Fibroblast of gingiva (primary cell): ENCODE measurements at regions not wholly inside any gene's neighbourhood (a gene's known extent, or its start where the extent isn't known, plus 50 kb on each side); places are given as distances from the start of the nearest gene placed in this dataset.

Experiments
- DNase-seq: peaks from one replicate; pipeline ENCODE4 v3.0.0-alpha.2; 2011; ENCODE audit warnings: low read depth

- peak; percentile 57 for DNase-seq
Measured at GRCh38 chr1:218717575-218717974, 372.4 kb downstream of the TGFB2 start.

- peak; percentile 68 for DNase-seq
Measured at GRCh38 chr1:218718206-218718605, 373.1 kb downstream of the TGFB2 start.

DNA sequence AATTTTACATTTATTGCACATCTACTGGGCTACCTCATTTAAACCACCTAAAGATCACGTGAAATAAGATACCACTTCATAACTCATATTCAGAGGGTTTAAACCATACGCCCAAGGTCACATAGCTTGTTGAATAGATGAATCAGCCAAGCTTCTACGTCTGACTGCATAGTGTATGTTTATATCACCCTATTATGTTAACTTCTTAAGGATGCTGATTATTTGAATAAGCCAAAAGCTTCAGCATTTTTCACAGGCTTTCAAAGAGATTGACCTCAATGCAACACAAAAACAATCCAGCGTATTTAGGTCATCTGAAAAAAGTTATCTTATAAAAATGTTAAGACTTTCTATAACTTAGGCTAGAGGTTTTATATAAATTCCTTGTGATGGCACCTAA, 373.8 kb downstream of the TGFB2 start:
- peak; percentile 75 for DNase-seq

DNA sequence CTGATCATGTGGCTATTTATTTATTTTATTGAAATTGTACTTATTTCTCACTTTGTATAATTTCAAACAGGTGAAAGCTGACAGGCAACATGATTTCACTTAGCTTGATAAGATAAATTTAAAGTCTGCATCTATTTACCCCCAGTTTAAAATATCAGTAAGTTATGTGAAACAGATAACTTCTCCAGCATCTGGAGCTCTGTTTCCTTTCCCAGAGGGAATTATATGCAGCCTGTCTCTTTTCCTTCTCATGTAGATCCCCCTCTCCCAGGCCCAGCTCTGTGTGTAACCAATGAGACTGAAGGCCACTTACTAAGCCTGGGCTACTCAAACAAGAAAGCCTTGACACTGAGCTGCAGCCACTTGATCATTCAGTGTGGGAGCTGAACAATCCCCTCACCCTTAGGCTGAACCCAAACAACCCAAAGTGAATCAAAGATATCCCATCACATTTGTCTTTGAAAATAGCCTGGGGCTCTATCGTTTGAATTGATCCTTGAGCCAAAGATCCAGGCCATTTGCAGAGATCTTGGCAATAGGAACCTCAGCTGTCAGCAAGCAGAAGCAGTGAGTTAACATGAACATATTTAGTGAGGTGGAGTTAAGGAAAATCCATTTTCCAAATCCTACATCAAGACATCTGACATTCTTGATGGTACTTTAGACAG, 383.9 kb downstream of the TGFB2 start:
- DNase-seq: no peak

DNA sequence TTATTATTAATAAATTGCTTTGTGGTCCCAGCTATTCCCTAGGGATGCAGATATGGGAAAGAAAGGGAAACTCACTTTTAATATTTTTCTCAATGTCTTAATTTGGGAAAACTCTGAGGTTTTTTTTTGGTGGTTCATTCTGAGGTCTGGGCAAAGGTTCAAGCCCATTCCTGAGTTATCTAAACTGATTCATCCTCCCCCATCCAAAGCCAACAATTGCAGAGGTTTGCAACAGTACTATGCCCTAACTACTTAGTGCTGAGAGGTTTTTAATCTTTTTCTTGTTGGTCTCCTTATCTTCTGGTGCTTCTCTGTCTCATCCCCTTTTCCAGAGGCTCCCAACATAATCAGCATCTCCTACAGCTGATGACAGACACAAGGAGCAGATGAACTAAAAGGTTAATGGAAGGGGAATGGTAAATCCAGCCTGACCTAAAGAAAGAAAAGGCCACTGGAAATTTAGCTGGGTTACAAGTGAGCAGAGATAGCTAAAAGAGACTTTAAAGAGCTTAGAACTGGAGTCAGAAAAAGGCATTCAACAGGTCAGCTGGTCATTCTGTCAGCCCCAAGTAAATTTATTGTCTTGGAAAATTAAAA, 390.4 kb downstream of the TGFB2 start:
- peak; percentile 51 for DNase-seq

DNA sequence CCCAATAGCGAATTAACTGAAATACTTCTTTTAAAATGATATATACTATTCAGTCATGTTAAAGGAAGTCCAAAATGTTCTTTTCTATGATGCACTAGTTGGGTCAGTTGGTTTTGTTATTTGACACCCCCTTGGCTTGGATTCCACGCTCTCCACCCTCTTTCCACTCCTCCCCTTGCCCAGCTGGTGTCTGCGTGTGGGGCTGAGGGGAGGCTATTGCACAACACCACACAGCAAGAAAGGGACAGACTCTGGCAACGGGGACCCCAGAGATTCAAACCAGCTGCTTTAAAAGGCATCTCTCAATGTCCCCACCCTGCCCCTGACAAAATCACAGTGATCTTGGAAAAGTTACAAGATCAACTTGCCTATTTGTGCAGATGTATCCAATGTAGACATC, 394.3 kb downstream of the TGFB2 start:
- DNase-seq: peak; percentile 93

DNA sequence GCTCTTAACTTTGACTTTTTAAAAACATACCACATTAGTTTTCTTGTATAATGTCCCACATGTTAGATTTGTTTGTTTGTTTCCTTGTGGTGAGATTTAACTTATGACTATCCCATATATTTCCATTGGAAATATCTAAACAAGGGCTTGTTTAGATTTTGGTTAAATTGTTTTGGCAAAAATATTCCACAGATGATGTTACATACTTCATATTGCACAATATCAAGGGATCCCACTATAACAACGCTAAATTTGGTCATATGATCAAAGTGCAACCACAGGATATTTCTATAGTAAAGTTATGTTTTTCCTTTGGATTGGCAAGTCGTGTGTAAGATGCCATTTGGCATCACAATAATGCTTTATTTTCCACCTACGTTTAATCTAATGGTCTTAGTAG, 396.7 kb downstream of the TGFB2 start:
- peak; percentile 85 for DNase-seq

GRCh38 chr1:218742467-218743262, 397.5 kb downstream of the TGFB2 start:
- DNase-seq: peak; percentile 39

- DNase-seq: no peak
Measured at GRCh38 chr1:218743861-218744505, 398.8 kb downstream of the TGFB2 start.

GRCh38 chr1:218748071-218748470, 402.9 kb downstream of the TGFB2 start:
- DNase-seq: no peak

DNA sequence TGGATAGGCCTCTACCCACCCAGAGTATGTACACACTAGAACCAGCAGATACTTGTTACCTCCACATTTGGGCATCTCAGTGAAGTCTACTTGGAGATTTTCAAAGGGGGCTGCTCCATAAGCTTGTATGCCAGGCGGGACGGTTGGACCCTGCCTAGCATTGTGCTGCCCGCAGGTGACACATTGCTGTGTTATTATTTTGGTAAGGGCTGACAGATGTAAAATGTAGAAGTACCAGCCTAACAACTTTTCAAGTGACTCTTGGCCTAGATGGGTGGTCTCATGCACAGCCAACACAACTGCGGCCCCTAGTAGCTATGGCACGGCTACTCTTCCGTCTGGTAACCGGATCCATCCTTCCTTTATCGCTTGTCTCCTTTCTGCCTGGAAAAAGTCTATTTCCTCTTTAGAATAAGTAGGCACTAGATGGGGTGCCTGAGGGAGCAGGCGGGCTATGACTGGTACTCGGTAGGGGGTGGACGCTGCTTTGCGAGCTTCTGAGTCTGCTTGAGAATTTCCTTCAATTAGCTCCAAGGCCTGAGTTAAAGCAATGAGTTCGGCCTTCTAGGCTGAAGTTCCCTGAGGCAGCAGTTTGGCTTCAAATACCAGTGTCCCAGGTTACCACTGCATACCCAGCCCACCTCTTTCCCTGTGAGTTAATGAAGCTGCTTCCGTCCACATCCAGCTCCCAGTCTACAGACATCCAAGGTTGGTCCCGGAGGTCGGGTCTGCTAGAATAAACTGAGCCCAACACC, 405.3 kb downstream of the TGFB2 start:
- DNase-seq: no peak

- DNase-seq: no peak
Measured at GRCh38 chr1:218751208-218751948, 406.2 kb downstream of the TGFB2 start.

DNA sequence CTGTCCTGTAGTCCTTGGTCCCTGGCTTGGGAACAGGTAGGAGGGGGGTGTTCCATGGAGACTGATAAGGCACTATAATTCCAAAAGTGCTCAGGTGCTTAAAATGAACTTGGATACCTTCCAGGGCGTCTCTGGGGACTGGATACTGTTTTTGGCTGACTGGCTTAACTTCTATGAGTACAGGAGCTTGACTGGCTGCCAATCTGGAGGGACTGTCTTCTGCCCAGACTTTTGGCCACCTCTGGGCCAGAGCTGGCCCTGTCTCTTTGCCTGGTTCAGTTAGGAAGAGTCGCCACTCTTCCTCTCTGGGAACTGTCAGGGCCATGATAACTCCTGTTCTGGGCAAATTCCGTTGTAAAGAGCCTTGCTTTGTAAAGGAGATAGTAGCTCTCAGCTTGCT, 407.0 kb downstream of the TGFB2 start:
- no peak for DNase-seq

GRCh38 chr1:218754477-218754876, 409.3 kb downstream of the TGFB2 start:
- no peak for DNase-seq

GRCh38 chr1:218755128-218755527, 410.0 kb downstream of the TGFB2 start:
- DNase-seq: no peak

- no peak for DNase-seq
Measured at GRCh38 chr1:218759795-218760194, 413.9 kb upstream of the LYPLAL1 start.

- peak; percentile 34 for DNase-seq
Measured at GRCh38 chr1:218760601-218761570, 412.8 kb upstream of the LYPLAL1 start.

DNA sequence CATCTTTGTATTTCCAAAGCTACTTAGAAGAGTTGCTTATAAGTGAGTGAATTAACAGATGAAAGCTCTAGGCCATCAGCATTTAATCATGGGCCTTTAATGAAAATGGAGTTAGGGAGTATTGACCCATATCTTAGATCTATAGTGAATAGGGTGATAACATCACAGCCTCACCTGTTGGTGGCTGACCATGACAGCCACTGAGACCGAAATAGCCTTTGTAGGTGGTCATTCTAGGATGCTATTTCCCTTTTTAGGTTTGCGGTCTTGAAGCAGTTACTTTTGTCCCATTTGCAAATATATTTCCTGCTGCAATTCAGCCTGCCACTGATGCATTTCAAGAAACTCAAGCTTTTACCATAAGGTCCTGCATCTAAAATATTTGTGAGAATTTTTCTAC, 410.1 kb upstream of the LYPLAL1 start:
- no peak for DNase-seq

- no peak for DNase-seq
Measured at GRCh38 chr1:218765753-218766152, 407.9 kb upstream of the LYPLAL1 start.

DNA sequence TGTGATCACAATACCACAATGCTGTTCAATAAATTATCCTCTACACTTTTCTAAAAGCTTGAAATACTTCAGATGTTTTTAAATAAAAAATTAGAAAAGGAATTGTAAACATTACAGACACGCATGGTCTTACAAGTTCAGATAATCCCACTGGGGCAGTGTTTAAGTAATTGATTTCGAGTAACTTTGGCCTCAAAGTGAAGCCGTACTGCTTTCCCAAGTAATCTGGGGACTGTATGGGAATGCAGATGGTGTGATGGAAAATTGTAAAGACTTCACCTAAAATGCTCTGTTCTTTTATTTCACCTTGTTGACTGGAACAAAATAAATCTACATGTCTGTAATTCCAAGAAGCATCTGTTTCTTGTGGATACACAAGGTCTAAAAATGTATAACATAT, 401.7 kb upstream of the LYPLAL1 start:
- DNase-seq: no peak
